Skeletal muscle cell (primary cell): ENCODE measurements at regions not wholly inside any gene's neighbourhood (a gene's known extent, or its start where the extent isn't known, plus 50 kb on each side); places are given as distances from the start of the nearest gene placed in this dataset.

Experiments
- DNase-seq: peaks from one replicate; pipeline ENCODE4 v3.0.0-alpha.2; 2010; ENCODE audit warnings: low read depth
- H3K4me3 ChIP-seq: 2 replicates; pipeline ENCODE4 v1.5.1; 2011; ENCODE audit warnings: low read depth, mild to moderate bottlenecking, control low read depth, low read length, moderate library complexity

GRCh38 chr13:84077271-84077670 is 195.0 kb upstream of the SLITRK1 start:
- no peak overlapping the region for H3K4me3 ChIP-seq
- DNase-seq, result no peak

GRCh38 chr13:84076280-84076679 is 194.0 kb upstream of the SLITRK1 start:
- H3K4me3 ChIP-seq, result no peak overlapping the region
- DNase-seq, result no peak

- no peak overlapping the region for H3K4me3 ChIP-seq
- DNase-seq, result no peak
Observed at GRCh38 chr13:84050536-84050935, 168.3 kb upstream of the SLITRK1 start.

GRCh38 chr13:84049443-84050219 is 167.4 kb upstream of the SLITRK1 start:
- no peak overlapping the region for H3K4me3 ChIP-seq
- no peak for DNase-seq

GRCh38 chr13:84044805-84045204 is 162.5 kb upstream of the SLITRK1 start:
- no peak for DNase-seq

GRCh38 chr13:84038001-84038400 is 155.7 kb upstream of the SLITRK1 start:
- no peak overlapping the region for H3K4me3 ChIP-seq
- no peak for DNase-seq

More at GRCh38 chr13:84044805-84045204, 162.5 kb upstream of the SLITRK1 start:
- no peak overlapping the region for H3K4me3 ChIP-seq

GRCh38 chr13:84032116-84032515 is 149.8 kb upstream of the SLITRK1 start:
- no peak overlapping the region for H3K4me3 ChIP-seq
- no peak for DNase-seq

GRCh38 chr13:84031120-84031519 is 148.8 kb upstream of the SLITRK1 start:
- H3K4me3 ChIP-seq, result no peak overlapping the region
- DNase-seq, result no peak

- H3K4me3 ChIP-seq, result no peak overlapping the region
- no peak for DNase-seq
Observed at GRCh38 chr13:84029396-84029795, 147.1 kb upstream of the SLITRK1 start.

- no peak overlapping the region for H3K4me3 ChIP-seq
- no peak for DNase-seq
Observed at GRCh38 chr13:84025824-84026223, 143.6 kb upstream of the SLITRK1 start.

- no peak for DNase-seq
- H3K4me3 ChIP-seq, result no peak overlapping the region
Observed at GRCh38 chr13:83996415-83996814, 114.1 kb upstream of the SLITRK1 start.

GRCh38 chr13:83995930-83996329 is 113.7 kb upstream of the SLITRK1 start:
- no peak for DNase-seq
- H3K4me3 ChIP-seq, result no peak overlapping the region

- no peak overlapping the region for H3K4me3 ChIP-seq
- no peak for DNase-seq
Observed at GRCh38 chr13:83992566-83993358, 110.5 kb upstream of the SLITRK1 start.

- no peak overlapping the region for H3K4me3 ChIP-seq
- DNase-seq, result no peak
Observed at GRCh38 chr13:83987394-83987793, 105.1 kb upstream of the SLITRK1 start.

GRCh38 chr13:83984793-83985192 is 102.5 kb upstream of the SLITRK1 start:
- DNase-seq, result no peak
- no peak overlapping the region for H3K4me3 ChIP-seq

GRCh38 chr13:83980331-83980730 is 98.1 kb upstream of the SLITRK1 start:
- H3K4me3 ChIP-seq, result no peak overlapping the region
- peak; percentile 29 for DNase-seq

GRCh38 chr13:83975655-83976165 is 93.4 kb upstream of the SLITRK1 start:
- DNase-seq, result no peak
- H3K4me3 ChIP-seq, result no peak overlapping the region

- no peak overlapping the region for H3K4me3 ChIP-seq
- no peak for DNase-seq
Observed at GRCh38 chr13:83958531-83958930, 76.3 kb upstream of the SLITRK1 start.

- no peak overlapping the region for H3K4me3 ChIP-seq
- no peak for DNase-seq
Observed at GRCh38 chr13:83955011-83955410, 72.7 kb upstream of the SLITRK1 start.

- H3K4me3 ChIP-seq, result no peak overlapping the region
- no peak for DNase-seq
Observed at GRCh38 chr13:83953916-83954315, 71.6 kb upstream of the SLITRK1 start.

- no peak overlapping the region for H3K4me3 ChIP-seq
Observed at GRCh38 chr13:83950293-83950692, 68.0 kb upstream of the SLITRK1 start.

More at GRCh38 chr13:83950293-83950692, 68.0 kb upstream of the SLITRK1 start:
- DNase-seq, result no peak
